ENCODE measurements at regions not wholly inside any gene's neighbourhood (a gene's known extent, or its start where the extent isn't known, plus 50 kb on each side); places are given as distances from the start of the nearest gene placed in this dataset.
A peak's percentile ranks its signal among the peaks of the same experiment; 100 is the strongest.

GRCh38 chr2:65877331-65878010 is 445.1 kb upstream of the SPRED2 start:
- Histone ChIP-seq H3K79me2 (ENCODE audit: insufficient read depth, low read length) (no peaks in the 10 kb centered on the region), H3K4me3 (replicated peaks in 1 of 3; ENCODE audit: low read depth in 2 of 3, low read length in 3 of 3) (no peak overlapping the region), H3K9me3 (replicated peaks in 1 of 2; ENCODE audit: control insufficient read depth in 1 of 2, insufficient read depth in 1 of 2, low read length in 2 of 2) (no peaks in the 10 kb centered on the region), H3K4me2 (replicated peaks; ENCODE audit: extremely low read depth, low read length, poor library complexity, severe bottlenecking) (no peak overlapping the region), H3K27me3 (ENCODE audit: control insufficient read depth in 2 of 2, insufficient read depth in 2 of 2, low read length in 2 of 2) (no peaks in the 10 kb centered on the region), H2AFZ (ENCODE audit: insufficient read depth, low read depth, low read length, poor library complexity, severe bottlenecking) (no peak overlapping the region), H3K9ac (ENCODE audit: insufficient read depth, low read length, poor library complexity, severe bottlenecking) (no peak overlapping the region), H3K36me3 (replicated peaks in 1 of 2; ENCODE audit: control insufficient read depth in 1 of 2, insufficient read depth in 2 of 2, low read length in 2 of 2) (no peaks in the 10 kb centered on the region), H4K20me1 (ENCODE audit: insufficient read depth, low read length) (no peaks in the 10 kb centered on the region), H3K27ac (ENCODE audit: low read depth in 1 of 2, low read length in 2 of 2) (no peak overlapping the region), H3K4me1 (ENCODE audit: control insufficient read depth in 1 of 2, insufficient read depth in 2 of 2, low read length in 2 of 2) (no peaks in the 10 kb centered on the region)
- Mint-ChIP-seq H3K4me1 (no peaks in the 10 kb centered on the region), H3K36me3 (no peaks in the 10 kb centered on the region), H3K27me3 (ENCODE audit: low read depth in 3 of 3) (peaks cover 0 to 3% (median 0%) of the 10 kb centered on the region in 3 donors), H3K27ac (peak overlapping the region in 1 of 7 donors; percentile 5), H3K4me3 (no peak overlapping the region), H3K9me3 (peaks cover 0 to 1% (median 0%) of the 10 kb centered on the region in 7 donors)
- 89% methylated on average over 6 of the region's 7 CpGs for WGBS (ENCODE audit: insufficient coverage)
- intact Hi-C loops (cut with micrococcal nuclease) = no loop called here
- DNase-seq = no peak
- TF ChIP-seq CTCF (IDR thresholded peaks at IDR 0.05) = no peak

GRCh38 chr2:65876114-65876513 is 443.7 kb upstream of the SPRED2 start:
- Histone ChIP-seq H3K79me2 (ENCODE audit: insufficient read depth, low read length) (no peaks in the 10 kb centered on the region), H4K20me1 (ENCODE audit: insufficient read depth, low read length) (no peaks in the 10 kb centered on the region), H3K4me2 (replicated peaks; ENCODE audit: extremely low read depth, low read length, poor library complexity, severe bottlenecking) (no peak overlapping the region), H3K27ac (ENCODE audit: low read depth in 1 of 2, low read length in 2 of 2) (no peak overlapping the region), H3K27me3 (ENCODE audit: control insufficient read depth in 2 of 2, insufficient read depth in 2 of 2, low read length in 2 of 2) (no peaks in the 10 kb centered on the region), H3K36me3 (replicated peaks in 1 of 2; ENCODE audit: control insufficient read depth in 1 of 2, insufficient read depth in 2 of 2, low read length in 2 of 2) (no peaks in the 10 kb centered on the region), H3K4me3 (replicated peaks in 1 of 3; ENCODE audit: low read depth in 2 of 3, low read length in 3 of 3) (no peak overlapping the region), H2AFZ (ENCODE audit: insufficient read depth, low read depth, low read length, poor library complexity, severe bottlenecking) (no peak overlapping the region), H3K9me3 (replicated peaks in 1 of 2; ENCODE audit: control insufficient read depth in 1 of 2, insufficient read depth in 1 of 2, low read length in 2 of 2) (no peaks in the 10 kb centered on the region), H3K4me1 (ENCODE audit: control insufficient read depth in 1 of 2, insufficient read depth in 2 of 2, low read length in 2 of 2) (no peaks in the 10 kb centered on the region), H3K9ac (ENCODE audit: insufficient read depth, low read length, poor library complexity, severe bottlenecking) (no peak overlapping the region)
- no peak for DNase-seq
- intact Hi-C loops (cut with micrococcal nuclease) = no loop called here
- H3K36me3 Mint-ChIP-seq = no peaks in the 10 kb centered on the region
- WGBS (ENCODE audit: insufficient coverage) = 100% methylated on average over 1 of the region's 2 CpGs
- H3K27me3 Mint-ChIP-seq (ENCODE audit: low read depth in 3 of 3) = peaks cover 0 to 3% (median 0%) of the 10 kb centered on the region in 3 donors
- H3K9me3 Mint-ChIP-seq = no peaks in the 10 kb centered on the region
- TF ChIP-seq CTCF (IDR thresholded peaks at IDR 0.05) = no peak
- H3K4me1 Mint-ChIP-seq = no peaks in the 10 kb centered on the region
- H3K27ac Mint-ChIP-seq = no peak overlapping the region
- H3K4me3 Mint-ChIP-seq = no peak overlapping the region

Data from CD14-positive monocyte (primary cell).